Hippocampal formation (tissue), 2 donors: ENCODE measurements at regions not wholly inside any gene's neighbourhood (a gene's known extent, or its start where the extent isn't known, plus 50 kb on each side); places are given as distances from the start of the nearest gene placed in this dataset.
A peak's percentile ranks its signal among the peaks of the same experiment; 100 is the strongest.

Experiments
- DNase-seq, 2 donors: peaks; one replicate each; lab custom pipeline; 2025; lab: John Stamatoyannopoulos, UW

DNA sequence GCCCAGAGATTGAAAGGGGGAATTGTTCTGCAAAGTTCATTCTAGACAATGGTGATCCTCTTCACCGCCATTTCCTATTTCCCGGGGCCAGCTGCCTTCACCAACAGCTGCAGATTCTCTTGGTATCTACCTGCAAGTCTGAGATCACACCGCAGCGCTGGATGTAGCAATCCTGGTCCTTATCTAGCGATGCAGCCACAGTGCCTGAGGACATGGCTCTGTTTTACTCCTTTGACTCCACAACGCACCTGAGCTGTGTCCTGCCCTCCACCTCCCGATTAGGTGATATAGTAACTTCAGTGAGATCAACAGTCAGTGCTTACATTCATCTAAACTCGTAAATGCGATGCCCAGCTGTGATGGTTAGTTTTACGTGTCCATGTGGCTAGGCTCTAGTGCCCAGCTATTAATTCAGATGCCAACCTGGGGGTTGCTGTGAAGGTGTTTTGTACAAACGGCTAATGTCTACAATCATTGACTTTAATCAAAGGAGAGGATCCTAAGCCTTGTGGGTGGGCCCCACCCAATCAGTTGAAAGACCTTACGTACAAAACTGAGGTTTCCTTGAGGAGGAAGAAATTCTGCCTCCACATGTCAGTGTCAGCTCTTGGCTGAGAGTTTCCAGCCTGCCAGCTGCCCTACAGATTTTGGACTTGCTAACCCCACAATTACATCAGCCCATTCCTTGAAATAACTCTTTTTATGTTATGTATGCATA, 189.8 kb downstream of the SH3BP4 start:
- peak in 1 of 2 donors; percentile 3 for DNase-seq

DNA sequence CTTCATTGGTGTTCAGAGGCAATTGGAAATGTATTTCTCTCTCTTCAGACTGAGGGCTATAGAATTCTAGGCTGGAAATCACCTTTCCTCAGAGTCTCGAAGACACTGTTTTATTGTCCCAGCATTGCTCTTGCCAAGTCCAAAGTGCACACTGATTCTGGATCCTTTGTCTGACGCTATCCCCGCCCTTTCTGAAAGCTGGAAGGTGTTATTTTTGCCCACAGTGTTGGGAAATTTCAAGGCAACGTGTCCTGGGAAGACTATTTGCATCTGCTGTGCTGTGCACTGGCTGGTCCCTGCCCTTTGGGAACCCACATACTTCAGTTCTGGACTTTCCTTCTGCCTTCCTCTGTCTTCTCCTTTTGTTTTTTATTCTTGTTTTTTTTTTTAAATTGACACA, 190.8 kb downstream of the SH3BP4 start:
- DNase-seq: no peak

DNA sequence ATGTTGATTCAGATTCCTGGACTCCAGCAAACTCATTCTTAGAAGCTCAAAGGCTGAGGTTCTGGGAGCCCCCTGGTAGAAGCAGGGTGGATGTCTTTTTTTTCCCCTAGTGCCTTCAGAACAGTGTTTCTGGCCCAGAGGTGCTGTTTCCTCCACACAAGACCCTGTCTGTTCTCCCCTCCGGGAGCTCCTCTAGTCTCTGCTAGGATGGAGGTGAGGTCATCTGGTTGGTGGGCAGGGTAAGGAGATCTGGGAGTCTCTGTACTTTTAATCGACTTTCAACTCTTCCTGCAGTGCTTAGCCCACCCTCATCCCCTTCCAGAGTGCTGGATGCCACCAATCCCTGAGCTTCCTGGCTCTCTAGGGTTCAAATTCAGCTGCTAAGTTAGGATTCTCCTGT, 192.0 kb downstream of the SH3BP4 start:
- DNase-seq: no peak

DNA sequence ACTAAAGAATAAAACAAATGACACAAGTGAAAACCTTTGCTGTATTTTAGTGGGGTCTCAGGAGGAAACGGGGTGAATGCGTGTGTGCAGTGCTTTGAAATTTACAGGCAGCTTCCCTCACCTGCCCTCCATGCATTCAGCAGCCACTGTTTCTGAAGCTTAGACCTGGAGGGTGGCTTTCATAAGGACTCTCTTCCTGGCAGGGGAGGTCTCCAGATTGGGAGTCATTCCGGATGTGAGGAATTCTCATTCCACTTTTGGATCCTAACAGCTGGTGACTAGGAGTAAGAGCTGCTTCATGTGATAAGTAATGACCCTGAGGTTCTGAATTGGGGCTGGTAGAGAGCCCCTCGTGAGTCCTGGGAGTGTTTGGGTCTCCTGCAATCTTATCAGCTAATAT, 192.5 kb downstream of the SH3BP4 start:
- no peak for DNase-seq

DNA sequence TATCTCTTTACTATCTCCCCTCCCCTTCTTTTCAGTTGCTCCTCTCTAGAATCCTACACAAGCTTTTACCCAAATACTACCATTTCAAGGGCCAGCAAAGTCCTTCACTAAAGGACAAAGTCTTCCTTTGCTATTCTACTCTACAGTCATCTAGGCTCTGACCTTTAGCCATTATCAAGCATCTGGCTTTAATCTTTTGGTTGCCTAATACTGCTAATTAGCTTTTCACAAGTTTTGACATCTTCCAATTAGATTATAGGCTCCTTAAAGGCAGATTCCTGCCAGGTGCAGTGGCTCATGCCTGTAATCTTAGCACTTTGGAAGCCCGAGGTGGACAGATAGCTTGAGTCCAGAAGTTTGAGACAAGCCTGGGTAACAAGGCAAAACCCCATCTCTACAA, 194.4 kb downstream of the SH3BP4 start:
- DNase-seq: no peak

DNA sequence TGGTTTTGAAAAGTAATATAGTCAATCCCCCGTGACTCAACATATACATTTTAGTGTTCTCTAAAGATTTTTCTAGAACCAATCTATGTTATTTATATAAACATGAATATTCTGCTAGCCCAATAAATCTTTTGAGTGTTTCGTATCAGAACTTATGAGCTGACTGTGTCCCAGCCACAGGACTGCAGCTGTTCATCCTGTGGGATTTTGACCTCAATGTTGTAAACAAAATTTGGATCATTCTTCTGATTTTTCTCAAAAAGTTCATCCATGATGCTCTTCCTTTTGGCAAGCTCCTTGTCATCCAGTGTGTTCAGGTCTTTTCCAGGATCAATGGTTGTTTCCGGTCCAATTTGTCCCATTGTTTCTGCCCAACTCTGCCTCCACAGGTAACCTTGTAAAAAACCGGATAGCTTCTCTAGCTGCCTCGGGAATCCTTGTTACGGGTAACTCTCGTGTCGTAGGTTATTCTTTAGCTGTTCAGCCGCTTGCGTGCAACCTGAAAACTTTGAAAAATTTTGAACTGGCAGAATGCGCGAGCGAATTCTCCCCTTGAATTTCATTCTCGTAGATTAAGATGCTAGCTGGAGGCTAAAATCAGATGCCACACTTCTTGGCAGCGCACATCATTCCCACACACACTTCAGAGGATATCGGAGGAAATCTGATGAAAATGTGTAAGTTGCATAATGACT, 195.2 kb downstream of the SH3BP4 start:
- DNase-seq: no peak

DNA sequence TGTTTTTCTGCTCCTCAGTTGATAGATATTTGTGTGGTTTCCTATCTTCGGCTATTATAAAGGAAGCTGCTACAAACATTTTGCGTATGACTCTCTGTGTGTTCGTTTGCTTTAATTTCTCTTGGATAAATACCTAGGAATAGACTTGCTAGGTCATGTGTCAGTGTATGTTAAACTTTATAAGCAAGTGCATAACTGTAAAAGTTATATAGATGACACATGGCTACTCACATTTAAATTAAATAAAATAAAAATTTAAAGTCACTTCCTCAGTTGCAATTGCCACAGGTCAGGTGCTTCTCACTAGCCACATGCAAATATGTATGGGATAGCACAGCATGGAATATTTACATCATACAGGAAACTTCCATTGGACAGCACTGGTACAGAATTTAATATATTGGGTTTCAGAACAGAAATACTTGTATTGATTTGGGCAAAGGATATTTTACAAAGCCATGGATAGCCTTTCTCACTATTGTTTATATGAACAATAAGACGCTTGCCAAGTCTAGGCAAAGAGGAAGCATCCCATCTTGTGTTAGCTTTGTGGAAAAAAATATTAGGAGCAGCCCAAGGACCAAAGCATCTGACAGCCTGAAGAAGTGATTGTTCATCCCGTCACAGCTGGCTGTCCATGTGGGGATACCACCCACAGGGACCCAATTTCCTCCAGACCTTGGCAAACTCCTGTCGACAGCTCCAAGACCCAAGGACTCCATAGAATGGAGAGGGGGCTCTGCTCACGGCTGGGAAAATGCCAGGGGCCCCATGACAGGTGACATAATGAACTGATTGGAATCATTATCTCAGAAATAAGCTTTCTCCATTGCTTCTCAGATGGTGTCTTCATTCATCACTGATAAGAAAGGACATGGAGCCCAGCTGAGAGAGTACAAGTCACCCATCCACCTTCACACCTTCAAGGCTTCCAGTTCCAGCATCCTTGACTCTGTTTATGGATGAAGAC, 196.7 kb downstream of the SH3BP4 start:
- DNase-seq: no peak

DNA sequence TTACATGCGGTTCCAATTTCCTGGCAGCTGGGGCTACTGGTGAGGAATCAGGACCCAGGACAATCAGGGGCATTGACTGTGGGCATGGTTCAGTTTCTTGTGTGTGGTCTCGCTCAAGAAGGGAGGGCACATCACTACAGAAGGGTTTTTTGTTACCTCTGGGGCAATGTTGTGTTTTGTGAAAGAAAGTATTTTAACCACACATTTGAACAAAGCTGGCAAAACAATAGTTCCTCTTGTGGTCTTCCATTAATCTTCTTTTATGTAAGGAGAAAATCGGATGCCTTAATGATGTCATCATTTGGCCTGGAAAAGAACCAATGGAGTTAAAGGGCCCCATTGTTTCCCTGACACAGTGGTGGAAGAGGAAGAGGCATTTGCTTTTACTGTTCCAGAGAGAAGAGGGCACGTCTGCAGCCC, 197.4 kb downstream of the SH3BP4 start:
- peak; percentile 66 to 90 for DNase-seq

DNA sequence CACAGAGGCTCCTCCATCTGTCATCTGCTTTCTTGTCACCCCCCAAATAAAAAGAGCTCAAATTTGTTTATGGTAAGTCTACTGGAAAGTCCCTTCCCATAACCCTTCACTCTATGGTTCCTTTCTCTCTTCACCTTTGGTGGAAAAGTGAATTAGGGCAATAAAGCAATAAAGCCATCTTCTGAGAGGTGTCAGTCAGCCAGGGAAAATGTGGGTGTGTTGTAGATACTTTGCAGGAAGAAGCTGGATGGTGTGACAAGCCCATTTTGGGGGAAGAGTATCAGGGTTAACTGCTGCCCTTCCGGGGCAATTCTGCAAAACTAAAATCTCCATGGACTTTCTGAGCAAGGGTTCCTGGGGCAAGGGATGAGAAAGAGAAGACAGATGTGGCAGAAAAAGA, 197.9 kb downstream of the SH3BP4 start:
- DNase-seq: no peak

DNA sequence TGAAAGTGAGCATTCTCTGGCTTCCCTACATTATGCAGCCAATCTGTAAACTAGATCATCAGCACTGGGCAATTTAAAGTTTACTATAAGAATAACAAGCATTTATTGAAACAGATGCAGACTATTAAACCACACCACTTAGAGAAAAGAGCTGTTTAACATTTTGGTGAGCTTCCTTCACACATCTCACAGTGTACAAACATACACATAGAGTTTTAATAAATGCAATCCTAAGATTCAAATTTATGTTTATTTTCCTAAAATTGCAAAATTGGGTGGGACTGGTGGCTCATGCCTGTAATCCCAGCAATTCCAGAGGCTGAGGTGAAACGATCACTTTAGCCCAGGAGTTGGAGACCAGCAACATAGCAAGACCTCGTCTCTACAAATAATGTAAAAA, 199.3 kb downstream of the SH3BP4 start:
- DNase-seq: no peak

DNA sequence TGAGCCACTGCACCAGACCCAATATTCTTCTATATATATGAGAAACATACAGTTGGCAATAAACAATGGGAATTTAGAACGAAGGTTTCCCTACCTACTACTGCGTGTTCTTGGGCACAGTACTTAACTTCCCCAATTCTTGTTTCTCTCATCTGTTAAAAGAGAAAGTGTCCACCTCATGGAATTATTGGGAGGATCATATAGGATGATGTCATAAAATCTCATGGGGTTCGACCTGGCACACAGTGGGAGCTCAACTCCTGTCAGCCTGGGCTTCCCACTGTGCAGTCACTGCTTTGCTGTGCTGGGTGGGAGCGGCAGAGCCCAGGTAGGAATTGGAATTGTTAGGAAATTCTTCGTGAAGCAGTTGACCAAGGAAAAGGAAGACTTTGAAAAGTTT, 203.3 kb downstream of the SH3BP4 start:
- no peak for DNase-seq

DNA sequence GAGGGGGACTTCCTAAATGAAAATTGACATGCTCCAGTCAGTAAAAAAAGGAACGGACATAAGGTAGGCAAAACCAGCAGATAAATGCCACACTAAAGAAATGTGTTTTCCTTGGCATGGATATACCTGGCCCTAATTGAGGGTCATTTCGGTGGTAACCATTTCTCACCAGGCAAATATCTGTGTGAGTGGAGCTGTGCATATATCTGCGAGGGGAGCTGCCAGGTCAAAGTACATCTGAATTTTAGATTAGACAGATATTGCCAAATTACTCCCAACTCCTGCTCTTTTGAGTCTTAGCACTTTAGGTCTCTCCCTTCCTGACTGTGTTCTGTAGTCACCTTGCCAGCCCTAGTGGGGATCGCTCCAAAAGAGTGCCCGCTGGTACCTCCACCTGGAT, 204.2 kb downstream of the SH3BP4 start:
- no peak for DNase-seq

DNA sequence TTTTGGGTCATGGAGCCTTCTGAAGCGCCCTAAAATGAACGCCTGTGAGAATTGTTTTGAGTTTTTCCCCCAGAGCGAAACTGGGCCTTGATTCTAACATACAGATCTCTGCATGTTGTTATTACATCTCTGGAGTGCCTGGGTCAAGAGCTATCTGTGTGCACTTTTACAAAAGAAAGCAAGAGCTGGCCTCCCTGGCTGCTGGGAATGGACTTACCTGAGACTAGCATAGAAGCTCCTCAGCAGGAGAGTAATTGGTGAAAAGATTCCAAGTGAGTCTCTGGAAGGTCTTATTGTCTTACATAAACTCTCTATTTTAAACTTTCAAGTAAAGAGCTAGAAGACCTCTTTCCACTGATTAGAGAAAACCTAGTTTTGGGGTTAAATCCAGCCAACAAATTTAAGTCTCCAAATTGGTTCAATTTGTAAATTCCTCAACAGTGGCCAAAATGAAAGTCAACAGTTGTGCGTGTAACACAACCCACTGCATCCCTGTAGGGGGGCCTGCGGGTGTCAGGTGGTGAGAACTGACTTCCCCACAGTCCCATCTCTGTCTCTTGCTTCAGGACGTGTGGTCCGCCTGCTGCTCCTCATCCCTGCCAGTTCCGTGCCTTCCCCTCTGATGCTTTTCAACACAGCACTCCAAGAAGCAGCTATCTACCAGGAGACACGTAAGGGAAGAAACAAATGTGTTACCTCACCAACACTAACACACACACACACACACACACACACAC, 206.1 kb downstream of the SH3BP4 start:
- DNase-seq: no peak

DNA sequence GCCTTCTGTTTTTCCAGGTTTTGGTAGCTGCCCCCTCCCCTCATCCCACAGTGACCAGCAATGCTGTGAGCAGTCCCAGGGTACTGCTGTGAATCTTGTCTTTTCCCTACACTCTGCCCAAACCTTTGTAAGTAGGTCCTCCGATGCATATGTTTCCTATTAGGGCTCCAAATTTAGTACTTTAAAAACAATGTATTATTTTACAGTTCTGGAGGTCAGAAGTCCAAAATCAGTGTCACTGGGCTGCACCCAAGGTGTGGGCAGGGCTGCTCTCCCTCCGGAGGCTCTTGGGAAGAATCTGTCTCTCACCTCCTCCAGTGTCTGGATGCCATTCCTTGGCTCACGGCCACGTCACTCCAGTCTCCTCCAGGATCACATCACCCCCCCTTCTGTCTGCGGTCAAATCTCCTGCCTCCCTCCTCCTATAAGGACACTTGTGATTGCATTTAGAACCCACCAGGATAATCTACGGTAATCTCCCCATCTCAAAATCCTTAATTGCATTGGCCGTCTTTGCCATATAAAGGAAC, 208.5 kb downstream of the SH3BP4 start:
- no peak for DNase-seq

DNA sequence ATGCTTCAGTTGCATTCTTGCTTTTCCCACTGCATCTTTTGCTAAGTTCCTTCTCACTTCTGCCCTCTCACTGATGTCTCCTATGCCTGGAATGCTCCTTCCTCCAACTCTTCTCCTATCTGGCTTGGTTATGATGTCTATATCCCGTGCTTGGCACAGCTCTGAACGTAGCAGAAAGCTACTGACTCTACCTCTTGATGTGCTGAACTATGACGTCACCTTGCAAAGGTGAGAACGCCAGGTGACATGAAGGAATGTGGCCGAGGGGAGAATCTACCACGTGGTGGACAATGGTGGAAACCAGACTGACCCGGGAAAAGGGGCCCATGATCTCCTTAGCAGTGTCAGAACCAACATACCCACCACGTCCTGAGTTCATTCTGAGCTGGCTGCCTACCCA, 209.7 kb downstream of the SH3BP4 start:
- no peak for DNase-seq

DNA sequence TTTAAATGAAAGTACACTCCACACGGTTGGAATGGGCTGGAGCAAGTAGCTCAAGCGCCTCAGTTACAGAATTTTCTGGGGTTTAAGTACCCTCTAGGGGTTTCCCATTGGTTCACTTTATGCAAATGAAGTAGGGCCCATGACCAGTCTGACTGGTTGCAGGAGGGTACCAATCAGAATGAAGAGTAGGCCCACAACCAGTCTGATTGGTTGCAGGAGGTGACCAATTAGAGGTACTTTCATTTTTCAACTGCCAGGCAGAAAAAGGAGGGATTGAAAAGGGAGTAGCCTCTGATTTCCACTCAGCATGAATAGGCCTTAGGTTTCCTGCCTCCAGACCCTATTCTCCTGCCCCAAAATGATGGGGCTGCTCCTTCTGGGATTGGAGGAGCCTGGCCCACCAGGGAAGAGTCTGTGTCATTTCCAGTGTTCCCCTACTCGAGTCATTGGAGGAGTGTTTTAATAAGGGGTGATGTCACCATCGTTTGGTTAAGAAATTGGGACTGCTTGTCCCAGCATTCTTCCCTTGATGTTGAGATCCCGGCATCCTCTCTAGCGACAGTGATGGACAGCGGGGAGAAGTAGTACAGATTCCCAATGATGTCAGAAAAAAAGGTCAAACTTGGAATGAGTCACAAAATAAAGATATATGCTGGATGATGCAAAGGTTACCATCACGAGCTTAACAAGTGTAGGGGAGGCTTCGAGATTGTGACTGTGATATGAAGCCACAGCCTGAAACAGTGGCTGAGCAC, 210.4 kb downstream of the SH3BP4 start:
- DNase-seq: no peak

DNA sequence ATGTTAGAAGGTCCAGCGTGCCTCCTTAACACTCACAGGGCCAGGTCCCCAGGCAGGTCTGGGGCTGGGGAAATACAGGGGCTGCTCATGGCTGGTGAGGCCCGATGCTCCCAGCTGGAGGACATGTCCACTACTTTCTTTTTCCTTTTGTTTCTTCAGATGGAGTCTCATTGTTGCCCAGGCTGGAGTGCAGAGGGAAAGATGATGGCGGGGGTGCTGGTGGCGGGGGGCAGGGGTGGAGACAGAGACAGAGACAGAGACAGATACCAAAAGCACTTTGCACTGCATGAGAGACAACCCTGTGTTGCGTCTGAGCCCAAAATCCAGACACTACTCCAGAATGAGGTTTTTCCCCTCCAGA, 211.0 kb downstream of the SH3BP4 start:
- DNase-seq: no peak

DNA sequence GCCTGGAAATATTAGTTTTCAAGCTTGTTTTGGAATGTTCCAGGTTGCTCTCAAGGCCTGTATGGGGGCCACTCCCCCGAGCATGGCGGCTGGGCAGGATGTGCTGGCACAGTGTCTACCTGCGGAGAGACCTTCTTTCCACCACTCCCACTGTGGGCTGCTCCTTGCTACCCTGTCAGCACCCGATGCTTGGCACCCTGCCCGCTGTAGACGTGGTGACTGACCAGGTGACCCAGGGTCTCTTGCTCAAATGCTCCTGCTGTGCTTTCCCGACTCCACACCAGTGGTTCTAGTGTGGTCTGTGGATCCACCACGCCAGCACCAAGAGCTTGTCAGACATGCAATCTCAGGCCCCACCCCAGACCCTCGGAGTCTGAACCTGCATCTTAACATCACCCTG, 213.3 kb downstream of the SH3BP4 start:
- no peak for DNase-seq

DNA sequence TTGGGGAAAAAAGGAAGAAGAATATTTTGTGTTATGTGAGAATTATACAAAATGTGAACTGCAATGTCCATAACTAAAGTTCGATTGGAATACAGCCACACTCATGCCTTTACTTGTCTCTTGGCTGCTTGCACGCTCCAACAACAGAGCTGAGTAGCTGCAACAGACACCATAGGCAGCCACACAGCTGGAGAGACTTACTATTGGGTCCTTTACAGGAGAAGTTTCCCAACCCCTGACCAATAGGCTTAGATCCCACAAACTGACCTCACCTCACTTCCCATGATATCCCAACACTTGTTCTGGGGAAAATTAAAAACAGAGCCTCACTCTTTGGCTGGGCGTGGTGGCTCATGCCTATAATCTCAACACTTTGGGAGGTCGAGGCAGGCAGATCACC, 213.8 kb downstream of the SH3BP4 start:
- DNase-seq: no peak

DNA sequence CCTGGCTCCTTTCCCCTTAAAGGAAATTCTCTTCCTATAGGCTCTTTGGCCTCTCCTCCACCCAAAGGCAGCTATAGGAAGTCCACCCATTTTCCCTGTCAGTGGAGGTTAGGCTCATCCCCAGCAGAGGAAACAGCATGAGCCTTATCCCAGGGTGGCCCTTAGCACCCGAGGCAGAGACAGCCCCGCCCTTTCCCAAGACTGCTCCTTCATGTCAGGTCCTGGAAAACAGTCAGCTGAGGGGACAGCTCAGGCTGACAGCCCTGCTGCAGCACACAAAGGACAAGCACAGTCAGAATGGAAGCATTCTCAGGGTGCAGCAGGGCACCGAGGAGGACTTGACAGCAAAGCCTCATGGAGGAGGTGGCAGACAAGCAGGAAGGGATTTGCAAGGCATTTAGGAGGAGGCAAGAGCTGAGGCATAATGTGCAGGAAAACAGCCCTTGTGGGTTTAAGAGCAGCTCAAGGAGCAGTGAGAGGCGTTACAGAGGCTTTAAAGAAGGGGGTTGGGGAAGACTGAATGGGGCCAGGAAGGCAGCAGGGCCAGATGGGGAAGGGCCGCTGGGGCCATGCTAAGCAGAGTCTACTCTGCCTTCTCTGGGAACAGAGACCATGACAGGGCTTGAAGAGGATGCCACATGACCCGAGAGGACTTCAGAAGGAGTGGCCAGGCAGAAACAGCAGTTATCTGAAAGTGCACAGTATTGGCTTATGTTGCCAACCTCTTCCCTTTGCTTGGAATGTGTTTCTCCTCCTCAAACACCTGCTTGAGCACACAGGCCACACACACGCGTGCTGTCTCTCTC, 216.6 kb downstream of the SH3BP4 start:
- DNase-seq: no peak
